Endothelial cell of umbilical vein (primary cell): ENCODE measurements at regions not wholly inside any gene's neighbourhood (a gene's known extent, or its start where the extent isn't known, plus 50 kb on each side); places are given as distances from the start of the nearest gene placed in this dataset.

ENCODE experiments used
- BruUV-seq: library from RNA; stranded (reverse); fragments of 400-500 nt; replicated peaks from 2 replicates; lab custom pipeline; 2021; lab: Mats Ljungman, UMichigan
- CTCF ChIA-PET: fragments of 300-600, 350-600 bp; sonication (Branson Sonifier 250); formaldehyde crosslinking; loops from one replicate; lab custom pipeline; 2021; ENCODE audit warnings: antibody characterized with exemption, inconsistent platforms; lab: Charles Lee
- POLR2A ChIA-PET: fragments of 300-600, 350-600 bp; sonication (Branson Sonifier 250); formaldehyde crosslinking; loops from one replicate; lab custom pipeline; 2021; ENCODE audit warnings: antibody characterized with exemption, inconsistent platforms; lab: Charles Lee
- DNase-seq: peaks from one replicate; pipeline ENCODE4 v3.0.0-alpha.2; 2011; ENCODE audit warnings: low read depth, low spot score
- FAIRE-seq: peaks from 2 replicates; lab custom pipeline; 2011; peaks lifted over from hg19 to GRCh38; lab: Jason Lieb, UNC
- H2AFZ ChIP-seq: 2 replicates; pipeline ENCODE4 v1.6.0; 2012; ENCODE audit warnings: low read depth, low read length, control low read depth, inconsistent platforms
- H3K27ac ChIP-seq: 2 replicates; pipeline ENCODE4 v1.5.1; 2011; ENCODE audit warnings: low read depth, mild to moderate bottlenecking, control low read depth, low read length, moderate library complexity; ENCODE audit not compliant: insufficient read depth
- H3K27me3 ChIP-seq, 2 experiments: 2 replicates each; pipeline versions ENCODE4 v1.6.0 to v1.6.1; 2011; ENCODE audit warnings: low read length in 2 of 2, mixed read lengths in 1 of 2; ENCODE audit not compliant: control insufficient read depth in 2 of 2, insufficient read depth in 2 of 2
- H3K36me3 ChIP-seq, 2 experiments: 2 replicates in 1 of 2; 3 replicates in 1 of 2; pipeline ENCODE4 v1.5.1; 2011; ENCODE audit warnings: low read length in 2 of 2, mild to moderate bottlenecking in 1 of 2, moderate library complexity in 1 of 2; ENCODE audit not compliant: control insufficient read depth in 2 of 2, insufficient read depth in 2 of 2; ENCODE audit errors: extremely low read depth in 1 of 2
- H3K4me1 ChIP-seq: 3 replicates; pipeline ENCODE4 v1.5.1; 2011; ENCODE audit warnings: mild to moderate bottlenecking, low read length; ENCODE audit not compliant: control insufficient read depth, insufficient read depth; ENCODE audit errors: extremely low read depth
- H3K4me2 ChIP-seq: 2 replicates; pipeline ENCODE4 v1.6.1; 2011; ENCODE audit warnings: low read length, control low read depth, mixed read lengths; ENCODE audit not compliant: insufficient read depth
- H3K4me3 ChIP-seq, 3 experiments: fragments of 200-600 bp in 1 of 3; sonication (generic), shearing (Covaris generic) in 1 of 3; replicated peaks in 1 of 3; 2 replicates each; pipeline ENCODE4 v1.5.1; 2011 to 2016; ENCODE audit warnings: control low read depth in 3 of 3, low read length in 3 of 3, mild to moderate bottlenecking in 2 of 3, inconsistent platforms in 1 of 3, low read depth in 1 of 3, moderate library complexity in 1 of 3; ENCODE audit not compliant: insufficient read depth in 1 of 3
- H3K79me2 ChIP-seq: 2 replicates; pipeline ENCODE4 v1.6.0; 2012; ENCODE audit warnings: low read length, inconsistent platforms; ENCODE audit not compliant: control insufficient read depth, insufficient read depth
- H3K9ac ChIP-seq: replicated peaks from 2 replicates; pipeline ENCODE3; 2011; ENCODE audit warnings: low read length, control low read depth; ENCODE audit not compliant: insufficient read depth; ENCODE audit errors: extremely low read depth
- H3K9me1 ChIP-seq: replicated peaks from 3 replicates; pipeline ENCODE4 v1.6.0; 2011; ENCODE audit warnings: mild to moderate bottlenecking, low read length; ENCODE audit not compliant: control insufficient read depth, insufficient read depth; ENCODE audit errors: extremely low read depth
- H3K9me3 ChIP-seq: replicated peaks from 2 replicates; pipeline ENCODE4 v1.5.1; 2012; ENCODE audit warnings: low read length, inconsistent platforms; ENCODE audit not compliant: control insufficient read depth, insufficient read depth
- H4K20me1 ChIP-seq: replicated peaks from 2 replicates; pipeline ENCODE3; 2011; ENCODE audit warnings: mild to moderate bottlenecking, low read length; ENCODE audit not compliant: control insufficient read depth, insufficient read depth; ENCODE audit errors: extremely low read depth
- CTCF ChIP-seq, 2 donors: IDR thresholded peaks; 1 replicate in 1 of 2; 2 replicates in 1 of 2; pipeline ENCODE4 v1.5.1; 2011; ENCODE audit warnings: low read length in 2 of 2, mild to moderate bottlenecking in 2 of 2, moderate library complexity in 2 of 2, control low read depth in 1 of 2, inconsistent platforms in 1 of 2, low read depth in 1 of 2; ENCODE audit not compliant: insufficient read depth in 1 of 2; ENCODE audit errors: extremely low read depth in 1 of 2
- EZH2 ChIP-seq: IDR thresholded peaks from 2 replicates; pipeline ENCODE4 v1.6.1; 2012; ENCODE audit warnings: borderline replicate concordance, low read depth, mild to moderate bottlenecking, moderate library complexity, low read length, inconsistent platforms; ENCODE audit not compliant: severe bottlenecking
- FOS ChIP-seq: IDR thresholded peaks from 2 replicates; pipeline ENCODE4 v1.6.1; 2011; ENCODE audit warnings: mild to moderate bottlenecking, low read length, moderate library complexity, borderline replicate concordance; ENCODE audit not compliant: insufficient read depth
- GATA2 ChIP-seq: IDR thresholded peaks from 2 replicates; pipeline ENCODE4 v1.7.0; 2011; ENCODE audit warnings: low read depth, mild to moderate bottlenecking, moderate library complexity, mixed read lengths, low read length; ENCODE audit not compliant: insufficient read length, insufficient read depth
- JUN ChIP-seq: IDR thresholded peaks from 2 replicates; pipeline ENCODE4 v1.6.1; 2011; ENCODE audit warnings: borderline replicate concordance, low read depth; ENCODE audit not compliant: insufficient read length, insufficient read depth
- MAX ChIP-seq: IDR thresholded peaks from 2 replicates; pipeline ENCODE4 v1.6.1; 2011; ENCODE audit not compliant: insufficient read depth, insufficient read length
- MYC ChIP-seq: IDR thresholded peaks from one replicate; pipeline ENCODE4 v1.6.1; 2011; ENCODE audit warnings: mild to moderate bottlenecking, low read depth, low read length
- POLR2A ChIP-seq: IDR thresholded peaks from 2 replicates; pipeline ENCODE4 v1.6.1; 2012; ENCODE audit warnings: low read depth, mild to moderate bottlenecking, control low read depth, low read length
- POLR2AphosphoS5 ChIP-seq: IDR thresholded peaks from 2 replicates; pipeline ENCODE4 v1.6.1; 2012; ENCODE audit warnings: low read depth, mild to moderate bottlenecking, control low read depth, low read length, moderate library complexity; ENCODE audit not compliant: insufficient read depth
- dilution Hi-C: fragments of 300-500 bp; cut with MboI; formaldehyde crosslinking; loops from one replicate; pipeline ENCODE4 v1.15.0; 2019; ENCODE audit warnings: low sequenced_read_pairs; ENCODE audit not compliant: extremely low pct_ligation_motif_present
- intact Hi-C: fragments of 100-400 bp; cut with micrococcal nuclease; formaldehyde crosslinking; loops from one replicate; pipeline ENCODE4 v1.10.0; 2022

GRCh38 chr3:74045000-74045399 is 420.3 kb upstream of the PDZRN3 start:
- no peaks in the 10 kb centered on the region for H4K20me1 ChIP-seq
- no peak overlapping the region for H3K9ac ChIP-seq
- BruUV-seq = no TSS peak
- H3K79me2 ChIP-seq = no peaks in the 10 kb centered on the region
- DNase-seq = no peak
- no peaks in the 10 kb centered on the region for H3K4me1 ChIP-seq
- H3K4me2 ChIP-seq = no peak overlapping the region
- no peaks in the 10 kb centered on the region for H3K27me3 ChIP-seq
- H2AFZ ChIP-seq = no peak overlapping the region
- POLR2A ChIA-PET = no interaction called here
- H3K4me3 ChIP-seq = no peak overlapping the region
- no peak for TF ChIP-seq POLR2AphosphoS5
- TF ChIP-seq GATA2 = no peak
- no peak for TF ChIP-seq MAX
- no peak for TF ChIP-seq POLR2A
- no peak for TF ChIP-seq FOS
- no peak for TF ChIP-seq MYC
- TF ChIP-seq EZH2 = no peak
- no peak for TF ChIP-seq JUN
- no peak for TF ChIP-seq CTCF (IDR thresholded peaks at IDR 0.05; ENCODE audit: extremely low read depth in 1 of 2, insufficient read depth in 1 of 2, low read depth in 1 of 2, low read length in 2 of 2)
- H3K36me3 ChIP-seq = no peaks in the 10 kb centered on the region
- peaks cover 2% of the 10 kb centered on the region for H3K9me3 ChIP-seq
- dilution Hi-C loops = no loop called here
- no peak overlapping the region for H3K27ac ChIP-seq
- H3K9me1 ChIP-seq = no peaks in the 10 kb centered on the region
- intact Hi-C loops = loop anchor here (5.0 kb wide), 1 partner anchor 528 kb away; no protein-coding TSS in a partner anchor
- CTCF ChIA-PET = no interaction called here
- no peak for FAIRE-seq
